NCI-H524 treated with DMSO at 0.1 percent for 48 hours (cell line): ENCODE measurements at regions not wholly inside any gene's neighbourhood (a gene's known extent, or its start where the extent isn't known, plus 50 kb on each side); places are given as distances from the start of the nearest gene placed in this dataset.

Experiments used
- DNase-seq: peaks from one replicate; lab custom pipeline; 2025; lab: John Stamatoyannopoulos, UW

GRCh38 chr20:11248011-11248409, 574.2 kb upstream of the JAG1 start:
- DNase-seq = no peak

DNA sequence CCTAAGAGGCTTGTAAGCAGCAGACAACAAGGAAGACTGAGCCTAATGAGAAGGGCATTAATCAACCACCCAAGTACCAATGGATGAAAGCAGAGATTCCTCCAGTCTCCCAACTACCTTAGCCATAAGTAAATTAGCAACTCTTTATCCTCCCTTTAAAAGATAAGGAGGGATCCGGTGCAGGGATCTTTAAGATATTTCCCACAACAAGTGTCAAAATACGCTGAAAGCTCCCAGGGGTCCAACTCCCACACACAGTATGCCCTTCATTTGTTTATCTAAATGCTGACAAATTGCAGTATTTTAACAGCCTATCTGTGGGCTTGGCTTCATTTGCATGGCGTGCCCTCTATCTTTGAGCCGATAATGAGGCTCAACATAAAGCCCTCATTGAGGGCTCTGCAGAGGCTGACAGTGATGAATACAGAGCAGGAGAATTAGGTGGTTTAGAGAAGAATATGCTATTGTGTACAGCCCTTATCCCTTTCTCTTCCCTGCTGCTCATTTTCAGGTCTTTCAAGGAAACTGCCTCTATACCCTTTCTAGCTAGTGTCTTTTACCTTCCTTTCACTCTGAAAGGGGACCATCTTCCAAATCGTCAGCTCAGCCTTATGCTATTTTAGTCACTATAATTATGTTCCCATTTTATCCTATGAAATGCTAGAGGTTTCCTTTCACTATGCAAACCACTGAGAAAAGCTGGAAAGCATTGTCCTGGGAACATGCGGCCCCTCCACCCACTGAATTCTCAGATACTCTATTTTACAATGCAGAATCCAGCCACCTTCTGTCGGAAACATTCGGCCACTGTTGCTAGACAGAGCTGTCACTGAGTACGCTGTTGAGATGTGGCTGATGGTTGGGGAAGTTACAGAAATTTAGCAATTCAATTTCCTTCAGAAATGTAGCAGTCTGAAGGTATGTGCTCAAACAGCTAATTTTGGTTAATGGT, 575.2 kb upstream of the JAG1 start:
- DNase-seq = peak; percentile 79

GRCh38 chr20:11249683-11250082, 575.9 kb upstream of the JAG1 start:
- DNase-seq = no peak

DNA sequence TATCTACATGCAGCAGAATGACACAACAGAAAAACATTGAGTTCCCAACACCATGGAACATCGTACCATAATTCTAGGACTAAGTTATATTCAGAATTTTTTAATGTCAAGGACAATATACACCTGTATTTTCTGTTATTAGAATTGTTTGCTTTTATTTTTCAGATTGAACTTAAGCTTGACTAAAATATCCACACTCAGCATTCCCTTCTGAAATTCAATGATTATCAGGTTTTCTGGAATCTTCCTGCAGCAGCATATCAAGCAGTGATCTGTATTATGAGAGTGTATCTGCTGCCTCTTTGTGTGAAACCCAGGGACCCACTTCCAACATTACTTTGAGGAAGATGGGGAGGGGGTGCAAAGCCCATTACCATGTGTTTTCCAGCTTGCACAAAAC, 578.6 kb upstream of the JAG1 start:
- DNase-seq = no peak

DNA sequence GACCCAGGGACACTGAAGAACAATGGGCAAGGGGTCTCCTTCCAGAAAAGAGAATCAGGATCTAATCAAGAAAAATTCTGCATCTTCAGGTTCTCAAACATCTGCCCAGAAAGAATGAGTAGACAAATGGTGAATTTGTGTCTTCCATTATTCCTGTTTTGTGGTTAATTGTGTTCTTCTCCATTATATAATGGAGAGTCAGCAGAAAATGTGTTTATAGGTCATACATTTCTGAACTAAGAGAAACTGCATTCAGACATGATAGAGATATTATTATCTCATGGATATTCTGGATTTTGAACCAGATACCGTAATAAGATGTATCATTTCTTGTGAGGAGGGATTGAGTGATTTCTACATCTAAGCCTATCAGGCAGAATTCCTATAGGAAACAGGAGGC, 581.7 kb upstream of the JAG1 start:
- no peak for DNase-seq

GRCh38 chr20:11255860-11256259, 582.1 kb upstream of the JAG1 start:
- no peak for DNase-seq

- DNase-seq = no peak
Measured at GRCh38 chr20:11260611-11261010, 586.8 kb upstream of the JAG1 start.

DNA sequence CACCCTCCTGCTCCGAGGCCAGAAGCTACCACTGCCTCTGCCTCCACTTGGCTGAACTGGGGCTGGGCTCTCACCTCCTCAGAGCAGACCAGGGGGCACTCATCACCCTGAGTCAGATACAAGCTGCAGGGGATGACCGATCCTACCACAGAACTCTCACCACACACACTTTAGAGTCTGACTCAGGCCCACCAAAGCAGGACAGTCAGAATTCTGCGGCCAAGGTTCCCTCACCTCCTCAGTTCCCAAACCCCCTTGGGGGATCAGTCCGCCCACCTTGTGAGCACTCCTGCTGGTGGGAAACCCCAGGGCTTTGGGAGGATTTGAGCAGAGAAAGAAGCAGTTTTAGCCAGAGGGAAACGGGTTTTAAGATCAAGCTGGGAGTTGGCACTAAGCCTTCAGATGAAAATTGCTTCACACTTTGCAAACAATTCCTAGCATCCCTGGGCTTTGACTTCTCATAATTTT, 587.8 kb upstream of the JAG1 start:
- no peak for DNase-seq

- no peak for DNase-seq
Measured at GRCh38 chr20:11266571-11266970, 592.8 kb upstream of the JAG1 start.

DNA sequence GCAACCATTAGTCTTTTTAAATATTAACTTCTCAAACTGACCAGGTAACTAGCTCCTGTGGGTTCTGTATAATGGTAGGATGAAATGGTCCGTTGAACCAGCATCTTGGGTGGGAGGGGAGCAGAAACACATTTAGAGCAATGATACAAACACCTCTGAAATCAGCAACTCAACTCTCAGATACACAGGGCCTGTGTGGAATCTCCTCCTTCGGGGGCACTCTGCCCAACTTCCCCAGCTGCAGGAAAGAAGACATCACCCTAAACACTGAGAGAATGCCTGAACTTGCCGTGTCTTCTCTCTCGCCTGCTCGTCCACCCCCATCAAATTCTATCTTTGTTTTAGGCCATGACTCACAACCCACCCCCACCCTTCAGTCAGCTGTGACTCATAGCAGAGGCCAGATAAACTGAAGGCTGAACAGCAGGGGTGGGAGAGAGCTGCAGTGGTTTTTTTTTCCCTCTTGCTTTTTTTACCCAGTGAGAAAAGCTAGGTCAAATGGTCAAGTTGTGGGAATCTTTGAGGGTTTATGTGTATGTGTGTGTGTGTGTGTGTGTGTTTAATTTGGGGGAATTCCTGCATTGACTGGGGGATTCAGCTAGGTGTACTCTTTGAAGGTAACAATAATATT, 593.4 kb upstream of the JAG1 start:
- DNase-seq = no peak

- DNase-seq = no peak
Measured at GRCh38 chr20:11267762-11268335, 594.0 kb upstream of the JAG1 start.

GRCh38 chr20:11270566-11270965, 596.8 kb upstream of the JAG1 start:
- no peak for DNase-seq

DNA sequence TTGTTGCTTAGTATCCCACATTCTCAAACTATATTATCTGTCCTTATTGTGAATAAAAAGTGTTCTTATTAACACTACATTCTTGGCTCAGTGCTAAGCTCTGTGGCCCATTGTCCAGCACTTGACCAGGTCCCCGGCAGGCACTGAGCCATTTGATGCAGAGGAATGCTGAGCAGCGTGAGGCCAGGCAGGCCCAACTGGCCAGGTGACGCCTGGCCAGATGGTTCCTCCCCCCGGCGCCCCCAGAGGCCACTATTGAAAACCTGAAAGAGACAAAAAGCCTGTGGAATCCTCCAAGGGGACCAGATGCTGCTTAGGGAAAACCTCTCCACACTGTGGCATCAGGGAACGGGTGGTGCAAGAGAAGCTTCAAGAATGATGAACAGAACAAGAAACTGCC, 597.5 kb upstream of the JAG1 start:
- peak; percentile 88 for DNase-seq

DNA sequence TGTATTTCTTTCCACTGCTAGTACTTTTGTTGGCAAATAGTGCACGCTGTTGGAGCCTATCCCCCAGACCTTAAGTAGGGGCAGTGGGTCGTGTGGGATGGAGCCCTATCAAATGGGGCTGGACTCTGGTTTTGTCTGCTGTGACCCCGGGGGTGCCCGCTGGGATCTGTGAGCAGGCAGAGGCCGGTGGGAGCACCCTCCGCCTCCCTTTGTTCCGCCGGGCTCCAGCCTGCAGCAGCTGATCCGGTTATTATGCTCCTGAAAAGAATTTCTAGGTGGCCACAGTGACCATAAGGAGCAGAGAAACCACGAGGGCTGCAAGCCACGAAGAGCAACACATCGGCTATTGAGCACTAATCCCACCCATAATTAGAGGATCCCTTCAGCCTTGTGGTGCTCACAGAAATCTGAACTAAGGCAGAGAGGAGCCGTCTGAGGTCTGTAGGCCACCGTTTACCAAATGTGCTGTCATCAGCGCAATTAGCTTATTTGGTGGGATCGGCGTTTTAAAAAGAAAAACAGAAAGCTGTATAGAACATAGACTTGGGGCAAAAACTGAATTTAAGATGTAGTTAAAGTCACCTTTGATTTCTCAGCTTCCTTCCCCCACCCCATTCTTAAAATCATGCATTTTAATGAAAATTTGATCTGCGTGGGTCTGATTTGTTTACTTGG, 598.3 kb upstream of the JAG1 start:
- no peak for DNase-seq

DNA sequence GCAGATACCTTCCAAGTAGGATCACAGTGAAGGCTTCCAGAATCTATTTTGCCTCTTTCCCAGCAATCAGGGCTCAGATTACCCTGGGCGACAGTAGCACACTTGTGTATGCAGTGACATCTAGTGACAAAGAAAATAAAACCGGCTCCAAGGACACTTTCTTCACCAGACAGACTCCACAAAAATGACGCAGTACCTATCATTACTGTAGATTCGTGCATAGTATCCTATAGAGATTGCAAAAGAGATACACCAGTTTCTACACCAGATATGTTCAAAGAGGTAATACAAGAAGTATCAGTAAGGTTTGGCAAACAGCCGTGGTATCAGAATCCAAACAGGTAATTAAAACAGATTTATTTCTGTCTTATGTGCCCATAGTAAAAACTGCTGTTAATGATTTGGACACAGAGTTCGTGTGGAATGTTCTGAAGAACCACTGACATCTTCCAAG, 600.4 kb upstream of the JAG1 start:
- peak; percentile 84 for DNase-seq

GRCh38 chr20:11275740-11276139, 601.9 kb upstream of the JAG1 start:
- DNase-seq = no peak

GRCh38 chr20:11277170-11277569, 603.4 kb upstream of the JAG1 start:
- DNase-seq = no peak

DNA sequence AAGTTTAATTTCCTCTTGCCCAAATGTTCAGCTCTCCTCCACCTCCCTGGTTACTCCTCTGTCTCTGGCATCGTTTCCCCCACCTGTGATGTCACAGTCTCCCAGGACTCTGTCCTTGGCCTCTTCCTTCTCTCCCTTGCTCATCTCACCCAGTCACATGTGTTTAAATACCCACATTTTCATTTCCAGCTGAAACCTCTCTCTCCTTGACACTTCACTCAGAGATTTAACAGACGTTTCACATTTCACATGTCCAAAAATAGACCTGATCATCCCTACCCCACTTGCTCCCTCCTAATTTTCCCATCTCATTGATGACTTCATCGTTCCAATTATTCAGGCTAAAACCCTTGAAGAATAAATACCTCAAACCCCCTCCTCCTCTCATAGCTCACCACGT, 604.1 kb upstream of the JAG1 start:
- no peak for DNase-seq

DNA sequence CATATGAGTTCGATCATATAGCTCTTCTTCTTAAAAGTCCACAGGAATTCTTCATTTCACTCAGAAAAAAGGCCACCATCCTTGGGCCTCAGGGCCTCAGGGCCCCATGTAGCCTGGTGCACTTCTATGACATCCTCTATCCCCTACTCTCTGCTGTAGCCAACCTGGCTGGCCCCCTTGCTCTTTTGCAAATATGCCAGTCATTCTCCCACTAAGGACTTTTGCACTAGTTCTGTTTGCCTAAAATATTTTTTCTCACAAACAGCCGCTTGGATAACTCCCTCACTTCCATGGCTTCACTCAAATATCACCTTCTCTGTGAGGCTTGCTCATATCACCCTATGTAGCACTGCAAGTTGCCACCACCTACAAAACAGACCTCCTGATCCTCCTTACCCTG, 604.7 kb upstream of the JAG1 start:
- no peak for DNase-seq

DNA sequence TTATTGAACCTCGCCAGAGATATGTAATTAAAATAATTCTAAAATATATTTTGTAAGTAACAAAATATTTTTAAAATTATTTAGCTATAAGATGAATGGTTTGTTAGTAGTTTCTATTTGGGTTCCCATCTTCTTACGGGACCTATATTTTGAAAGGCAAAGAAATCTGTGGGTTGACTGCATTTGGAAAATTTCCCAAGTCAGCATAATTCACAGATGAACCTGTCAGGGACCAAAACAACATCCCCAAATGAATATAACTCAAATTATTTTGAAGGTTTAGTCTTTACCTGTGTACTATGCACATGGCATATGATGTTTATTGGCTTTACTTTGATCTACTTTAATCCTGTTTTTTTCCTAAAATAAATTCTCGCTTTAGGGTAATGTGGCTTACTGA, 607.4 kb upstream of the JAG1 start:
- no peak for DNase-seq

GRCh38 chr20:11281768-11282167, 608.0 kb upstream of the JAG1 start:
- no peak for DNase-seq

GRCh38 chr20:11287126-11287525, 613.3 kb upstream of the JAG1 start:
- DNase-seq = no peak
